ENCODE measurements at regions not wholly inside any gene's neighbourhood (a gene's known extent, or its start where the extent isn't known, plus 50 kb on each side); places are given as distances from the start of the nearest gene placed in this dataset.

DNA sequence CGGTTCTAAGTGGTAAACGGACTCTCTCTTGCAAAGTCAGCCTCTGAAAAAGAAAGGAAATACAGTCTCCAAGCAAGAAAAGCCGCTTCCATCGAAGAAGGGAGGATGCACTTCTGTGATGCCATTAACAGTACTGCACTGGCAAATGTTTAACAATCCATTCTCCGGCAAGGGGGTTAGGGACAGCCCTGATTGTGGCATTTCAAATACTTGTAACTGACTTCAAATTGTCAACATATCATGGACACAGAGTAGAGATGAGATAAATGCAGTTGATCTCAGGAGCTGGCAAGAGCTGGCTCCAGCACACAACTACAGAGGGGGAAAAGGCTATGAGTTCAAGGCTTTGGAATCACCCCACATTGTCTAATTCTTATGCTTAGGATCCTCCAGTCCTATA is 146.8 kb downstream of the SLC7A11 start:
- TF ChIP-seq, protein P1, sequence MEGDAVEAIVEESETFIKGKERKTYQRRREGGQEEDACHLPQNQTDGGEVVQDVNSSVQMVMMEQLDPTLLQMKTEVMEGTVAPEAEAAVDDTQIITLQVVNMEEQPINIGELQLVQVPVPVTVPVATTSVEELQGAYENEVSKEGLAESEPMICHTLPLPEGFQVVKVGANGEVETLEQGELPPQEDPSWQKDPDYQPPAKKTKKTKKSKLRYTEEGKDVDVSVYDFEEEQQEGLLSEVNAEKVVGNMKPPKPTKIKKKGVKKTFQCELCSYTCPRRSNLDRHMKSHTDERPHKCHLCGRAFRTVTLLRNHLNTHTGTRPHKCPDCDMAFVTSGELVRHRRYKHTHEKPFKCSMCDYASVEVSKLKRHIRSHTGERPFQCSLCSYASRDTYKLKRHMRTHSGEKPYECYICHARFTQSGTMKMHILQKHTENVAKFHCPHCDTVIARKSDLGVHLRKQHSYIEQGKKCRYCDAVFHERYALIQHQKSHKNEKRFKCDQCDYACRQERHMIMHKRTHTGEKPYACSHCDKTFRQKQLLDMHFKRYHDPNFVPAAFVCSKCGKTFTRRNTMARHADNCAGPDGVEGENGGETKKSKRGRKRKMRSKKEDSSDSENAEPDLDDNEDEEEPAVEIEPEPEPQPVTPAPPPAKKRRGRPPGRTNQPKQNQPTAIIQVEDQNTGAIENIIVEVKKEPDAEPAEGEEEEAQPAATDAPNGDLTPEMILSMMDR (IDR thresholded peaks at IDR 0.05), result no peak
- Histone ChIP-seq H3K27me3 (ENCODE audit: control insufficient read depth in 2 of 2, insufficient read depth in 2 of 2, low read length in 2 of 2) (peaks cover 0 to 5% of the 10 kb centered on the region in 2 donors), H4K20me1 (ENCODE audit: insufficient read depth, low read length) (no peaks in the 10 kb centered on the region), H3K4me3 (replicated peaks in 1 of 3; ENCODE audit: low read depth in 2 of 3, low read length in 3 of 3) (no peak overlapping the region), H3K4me2 (replicated peaks; ENCODE audit: extremely low read depth, low read length, poor library complexity, severe bottlenecking) (no peak overlapping the region), H3K9me3 (replicated peaks in 1 of 2; ENCODE audit: control insufficient read depth in 1 of 2, insufficient read depth in 1 of 2, low read length in 2 of 2) (no peaks in the 10 kb centered on the region), H2AFZ (ENCODE audit: insufficient read depth, low read depth, low read length, poor library complexity, severe bottlenecking) (no peak overlapping the region), H3K36me3 (replicated peaks in 1 of 2; ENCODE audit: control insufficient read depth in 1 of 2, insufficient read depth in 2 of 2, low read length in 2 of 2) (no peaks in the 10 kb centered on the region), H3K27ac (ENCODE audit: low read depth in 1 of 2, low read length in 2 of 2) (no peak overlapping the region), H3K4me1 (ENCODE audit: control insufficient read depth in 1 of 2, insufficient read depth in 2 of 2, low read length in 2 of 2) (no peaks in the 10 kb centered on the region), H3K9ac (ENCODE audit: insufficient read depth, low read length, poor library complexity, severe bottlenecking) (no peak overlapping the region), H3K79me2 (ENCODE audit: insufficient read depth, low read length) (no peaks in the 10 kb centered on the region)
- WGBS (ENCODE audit: insufficient coverage), result 90% methylated on average over 4 of the region's 5 CpGs
- intact Hi-C loops (cut with micrococcal nuclease), result no loop called here
- Mint-ChIP-seq H3K4me1 (no peaks in the 10 kb centered on the region), H3K27me3 (ENCODE audit: low read depth in 3 of 3) (peaks cover 7 to 17% (median 11%) of the 10 kb centered on the region in 3 donors), H3K9me3 (no peaks in the 10 kb centered on the region), H3K4me3 (no peak overlapping the region), H3K27ac (no peak overlapping the region), H3K36me3 (no peaks in the 10 kb centered on the region)
- no peak for DNase-seq

DNA sequence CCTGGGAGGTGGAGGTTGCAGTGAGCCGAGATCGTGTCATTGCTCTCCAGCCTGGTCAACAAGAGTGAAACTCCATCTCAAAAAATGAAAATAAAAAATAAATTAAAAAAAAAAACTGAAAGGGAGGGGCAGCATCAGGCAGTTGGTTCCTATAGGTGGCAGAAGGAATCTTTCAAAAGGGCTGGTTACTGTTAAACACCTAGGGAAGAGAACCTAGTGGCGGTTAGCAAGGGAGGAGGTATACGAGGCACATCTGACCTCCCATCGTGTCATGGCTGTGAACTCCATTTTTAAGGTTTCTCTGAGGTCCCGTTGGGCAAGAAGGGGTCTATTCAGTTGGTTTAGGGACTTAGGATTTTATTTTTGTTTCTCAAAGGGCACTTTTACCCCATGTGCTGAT is 150.1 kb downstream of the SLC7A11 start:
- no peak overlapping the region for H3K9ac ChIP-seq (ENCODE audit: insufficient read depth, low read length, poor library complexity, severe bottlenecking)
- intact Hi-C loops (cut with micrococcal nuclease), result no loop called here
- no peaks in the 10 kb centered on the region for H4K20me1 ChIP-seq (ENCODE audit: insufficient read depth, low read length)
- 92% methylated on average over 3 of the region's 6 CpGs for WGBS (ENCODE audit: insufficient coverage)
- Mint-ChIP-seq H3K27me3 (ENCODE audit: low read depth in 3 of 3) (peaks cover 7 to 13% (median 8%) of the 10 kb centered on the region in 3 donors), H3K4me1 (no peaks in the 10 kb centered on the region), H3K9me3 (peaks cover 0 to 3% (median 0%) of the 10 kb centered on the region in 7 donors), H3K36me3 (no peaks in the 10 kb centered on the region), H3K4me3 (no peak overlapping the region), H3K27ac (no peak overlapping the region)
- H3K27ac ChIP-seq (ENCODE audit: low read depth in 1 of 2, low read length in 2 of 2), result no peak overlapping the region
- H3K4me1 ChIP-seq (ENCODE audit: control insufficient read depth in 1 of 2, insufficient read depth in 2 of 2, low read length in 2 of 2), result no peaks in the 10 kb centered on the region
- no peak for DNase-seq
- no peaks in the 10 kb centered on the region for H3K9me3 ChIP-seq (replicated peaks in 1 of 2; ENCODE audit: control insufficient read depth in 1 of 2, insufficient read depth in 1 of 2, low read length in 2 of 2)
- peaks cover 0 to 4% of the 10 kb centered on the region in 2 donors for H3K27me3 ChIP-seq (ENCODE audit: control insufficient read depth in 2 of 2, insufficient read depth in 2 of 2, low read length in 2 of 2)
- no peak overlapping the region for H2AFZ ChIP-seq (ENCODE audit: insufficient read depth, low read depth, low read length, poor library complexity, severe bottlenecking)
- H3K4me3 ChIP-seq (replicated peaks in 1 of 3; ENCODE audit: low read depth in 2 of 3, low read length in 3 of 3), result no peak overlapping the region
- H3K36me3 ChIP-seq (replicated peaks in 1 of 2; ENCODE audit: control insufficient read depth in 1 of 2, insufficient read depth in 2 of 2, low read length in 2 of 2), result no peaks in the 10 kb centered on the region
- no peak overlapping the region for H3K4me2 ChIP-seq (replicated peaks; ENCODE audit: extremely low read depth, low read length, poor library complexity, severe bottlenecking)
- TF ChIP-seq, protein P1 (IDR thresholded peaks at IDR 0.05), result no peak
- no peaks in the 10 kb centered on the region for H3K79me2 ChIP-seq (ENCODE audit: insufficient read depth, low read length)
